ENCODE measurements at regions not wholly inside any gene's neighbourhood (a gene's known extent, or its start where the extent isn't known, plus 50 kb on each side); places are given as distances from the start of the nearest gene placed in this dataset.
A peak's percentile ranks its signal among the peaks of the same experiment; 100 is the strongest.

GRCh38 chr9:89991204-89991790 is 386.5 kb downstream of the GADD45G start:
- no peak for DNase-seq (ENCODE audit: low read depth)

GRCh38 chr9:89992326-89993198 is 387.8 kb downstream of the GADD45G start:
- no peak for DNase-seq (ENCODE audit: low read depth)

GRCh38 chr9:89993678-89994630 is 389.1 kb downstream of the GADD45G start:
- no peak for DNase-seq (ENCODE audit: low read depth)

GRCh38 chr9:89994988-89995613 is 390.3 kb downstream of the GADD45G start:
- no peak for DNase-seq (ENCODE audit: low read depth)

- DNase-seq (ENCODE audit: low read depth) = no peak
These were observed 391.3 kb downstream of the GADD45G start for GRCh38 chr9:89996116-89996515.

- DNase-seq (ENCODE audit: low read depth) = no peak
These were observed 392.0 kb downstream of the GADD45G start for GRCh38 chr9:89996773-89997172.

- DNase-seq (ENCODE audit: low read depth) = no peak
These were observed 393.8 kb downstream of the GADD45G start for GRCh38 chr9:89998633-89999032.

- DNase-seq (ENCODE audit: low read depth) = no peak
These were observed 394.3 kb downstream of the GADD45G start for GRCh38 chr9:89999176-89999533.

GRCh38 chr9:89999534-90000370 is 394.9 kb downstream of the GADD45G start:
- DNase-seq (ENCODE audit: low read depth) = peak; percentile 33

GRCh38 chr9:90000925-90001324 is 396.1 kb downstream of the GADD45G start:
- DNase-seq (ENCODE audit: low read depth) = no peak

GRCh38 chr9:90001747-90002146 is 396.9 kb downstream of the GADD45G start:
- DNase-seq (ENCODE audit: low read depth) = no peak

GRCh38 chr9:90002397-90003271 is 397.8 kb downstream of the GADD45G start:
- DNase-seq (ENCODE audit: low read depth) = peak; percentile 30

GRCh38 chr9:90005388-90005787 is 400.6 kb downstream of the GADD45G start:
- no peak for DNase-seq (ENCODE audit: low read depth)

- DNase-seq (ENCODE audit: low read depth) = peak; percentile 66
These were observed 403.0 kb downstream of the GADD45G start for GRCh38 chr9:90007516-90008440.

GRCh38 chr9:90009447-90009846 is 404.6 kb downstream of the GADD45G start:
- DNase-seq (ENCODE audit: low read depth) = no peak

- no peak for DNase-seq (ENCODE audit: low read depth)
These were observed 406.0 kb downstream of the GADD45G start for GRCh38 chr9:90010793-90011192.

GRCh38 chr9:90012949-90013348 is 408.1 kb downstream of the GADD45G start:
- no peak for DNase-seq (ENCODE audit: low read depth)

- no peak for DNase-seq (ENCODE audit: low read depth)
These were observed 409.0 kb downstream of the GADD45G start for GRCh38 chr9:90013778-90014177.

Data from HT1080 (cell line).